Parathyroid adenoma (tissue), 2 donors: ENCODE measurements at regions not wholly inside any gene's neighbourhood (a gene's known extent, or its start where the extent isn't known, plus 50 kb on each side); places are given as distances from the start of the nearest gene placed in this dataset.

Source experiments
- H2AFZ ChIP-seq: fragments of 300-600 bp; sonication (generic); one replicate; pipeline ENCODE4 v1.7.0; 2017; ENCODE audit warnings: antibody characterized with exemption, mild to moderate bottlenecking
- H3K27ac ChIP-seq: fragments of 300-600 bp; sonication (generic); one replicate; pipeline ENCODE4 v1.7.0; 2017
- H3K27me3 ChIP-seq: fragments of 300-600 bp; sonication (generic); one replicate; pipeline ENCODE4 v1.7.0; 2017; ENCODE audit warnings: low read length; ENCODE audit not compliant: control insufficient read depth, insufficient read depth
- H3K36me3 ChIP-seq: fragments of 300-600 bp; sonication (generic); one replicate; pipeline ENCODE4 v1.7.0; 2017; ENCODE audit warnings: low read length; ENCODE audit not compliant: control insufficient read depth, insufficient read depth
- H3K4me1 ChIP-seq: fragments of 300-600 bp; sonication (generic); one replicate; pipeline ENCODE4 v1.7.0; 2017; ENCODE audit warnings: control low read depth
- H3K4me2 ChIP-seq: fragments of 300-600 bp; sonication (generic); one replicate; pipeline ENCODE4 v1.7.0; 2017; ENCODE audit warnings: low read length
- H3K4me3 ChIP-seq: fragments of 300-600 bp; sonication (generic); one replicate; pipeline ENCODE4 v1.7.0; 2017; ENCODE audit warnings: low read depth, low read length
- H3K79me2 ChIP-seq: fragments of 300-600 bp; sonication (generic); one replicate; pipeline ENCODE4 v1.7.0; 2017; ENCODE audit warnings: control low read depth
- H3K9ac ChIP-seq: fragments of 300-600 bp; sonication (generic); one replicate; pipeline ENCODE4 v1.7.0; 2017; ENCODE audit warnings: mild to moderate bottlenecking
- H3K9me3 ChIP-seq: fragments of 300-600 bp; sonication (generic); one replicate; pipeline ENCODE4 v1.7.0; 2017; ENCODE audit warnings: low read length; ENCODE audit not compliant: control insufficient read depth
- CTCF ChIP-seq: fragments of 300-600 bp; sonication (generic); IDR thresholded peaks from one replicate; pipeline ENCODE4 v1.7.0; 2017; ENCODE audit warnings: antibody characterized with exemption, mild to moderate bottlenecking
- donor health status: primary hyperparathyroidism.

GRCh38 chr16:65981057-65981456 is 385.4 kb upstream of the CDH5 start:
- peaks cover 3% of the 10 kb centered on the region for H3K4me1 ChIP-seq
- no peak overlapping the region for H3K4me3 ChIP-seq

GRCh38 chr16:65975049-65975708 is 391.3 kb upstream of the CDH5 start:
- H2AFZ ChIP-seq, result no peak overlapping the region
- no peak overlapping the region for H3K4me3 ChIP-seq

More at GRCh38 chr16:65981057-65981456, 385.4 kb upstream of the CDH5 start:
- no peak for TF ChIP-seq CTCF
- H3K4me2 ChIP-seq, result no peak overlapping the region
- no peak overlapping the region for H2AFZ ChIP-seq
- H3K9me3 ChIP-seq, result no peaks in the 10 kb centered on the region
- H3K36me3 ChIP-seq, result no peaks in the 10 kb centered on the region
- H3K27ac ChIP-seq, result no peak overlapping the region
- H3K79me2 ChIP-seq, result no peaks in the 10 kb centered on the region
- H3K27me3 ChIP-seq, result no peaks in the 10 kb centered on the region
- no peak overlapping the region for H3K9ac ChIP-seq

GRCh38 chr16:65967376-65967775 is 399.1 kb upstream of the CDH5 start:
- H2AFZ ChIP-seq, result no peak overlapping the region
- no peak overlapping the region for H3K4me3 ChIP-seq
- TF ChIP-seq CTCF, result no peak
- H3K4me2 ChIP-seq, result no peak overlapping the region
- H3K4me1 ChIP-seq, result no peaks in the 10 kb centered on the region
- no peaks in the 10 kb centered on the region for H3K36me3 ChIP-seq
- H3K79me2 ChIP-seq, result no peaks in the 10 kb centered on the region
- no peaks in the 10 kb centered on the region for H3K9me3 ChIP-seq
- no peak overlapping the region for H3K9ac ChIP-seq
- no peaks in the 10 kb centered on the region for H3K27me3 ChIP-seq
- no peak overlapping the region for H3K27ac ChIP-seq

More at GRCh38 chr16:65975049-65975708, 391.3 kb upstream of the CDH5 start:
- Histone ChIP-seq H3K27me3 (no peaks in the 10 kb centered on the region), H3K9me3 (no peaks in the 10 kb centered on the region), H3K79me2 (no peaks in the 10 kb centered on the region), H3K4me2 (no peak overlapping the region), H3K9ac (no peak overlapping the region), H3K4me1 (peaks cover 3% of the 10 kb centered on the region), H3K27ac (no peak overlapping the region), H3K36me3 (no peaks in the 10 kb centered on the region)
- no peak for TF ChIP-seq CTCF

- no peaks in the 10 kb centered on the region for H3K4me1 ChIP-seq
- H3K27ac ChIP-seq, result no peak overlapping the region
- no peak overlapping the region for H3K4me3 ChIP-seq
- no peak overlapping the region for H3K4me2 ChIP-seq
- H2AFZ ChIP-seq, result no peak overlapping the region
- no peaks in the 10 kb centered on the region for H3K36me3 ChIP-seq
- no peaks in the 10 kb centered on the region for H3K27me3 ChIP-seq
- no peaks in the 10 kb centered on the region for H3K79me2 ChIP-seq
- no peaks in the 10 kb centered on the region for H3K9me3 ChIP-seq
- no peak for TF ChIP-seq CTCF
- no peak overlapping the region for H3K9ac ChIP-seq
Observed at GRCh38 chr16:65965628-65966027, 400.9 kb upstream of the CDH5 start.

- Histone ChIP-seq H3K9ac (no peak overlapping the region), H2AFZ (no peak overlapping the region), H3K79me2 (no peaks in the 10 kb centered on the region), H3K36me3 (no peaks in the 10 kb centered on the region), H3K27me3 (no peaks in the 10 kb centered on the region), H3K4me1 (no peaks in the 10 kb centered on the region), H3K4me3 (no peak overlapping the region), H3K9me3 (no peaks in the 10 kb centered on the region), H3K27ac (no peak overlapping the region), H3K4me2 (no peak overlapping the region)
- TF ChIP-seq CTCF, result no peak
Observed at GRCh38 chr16:65964752-65965151, 401.7 kb upstream of the CDH5 start.
